HG02588 (cell line): ENCODE measurements at regions not wholly inside any gene's neighbourhood (a gene's known extent, or its start where the extent isn't known, plus 50 kb on each side); places are given as distances from the start of the nearest gene placed in this dataset.
"Not testable (repeated sequence)": the region's sequence is repeated elsewhere in the genome, so short reads cannot be mapped to it uniquely, and the experiment has no call there.

Experiments used
- ATAC-seq: cut with Tn5 transposase; IDR thresholded peaks from one replicate; pipeline ENCODE4 v1.9.1; 2021; ENCODE audit warnings: mild to moderate bottlenecking, moderate library complexity; ENCODE audit not compliant: unreplicated experiment

DNA sequence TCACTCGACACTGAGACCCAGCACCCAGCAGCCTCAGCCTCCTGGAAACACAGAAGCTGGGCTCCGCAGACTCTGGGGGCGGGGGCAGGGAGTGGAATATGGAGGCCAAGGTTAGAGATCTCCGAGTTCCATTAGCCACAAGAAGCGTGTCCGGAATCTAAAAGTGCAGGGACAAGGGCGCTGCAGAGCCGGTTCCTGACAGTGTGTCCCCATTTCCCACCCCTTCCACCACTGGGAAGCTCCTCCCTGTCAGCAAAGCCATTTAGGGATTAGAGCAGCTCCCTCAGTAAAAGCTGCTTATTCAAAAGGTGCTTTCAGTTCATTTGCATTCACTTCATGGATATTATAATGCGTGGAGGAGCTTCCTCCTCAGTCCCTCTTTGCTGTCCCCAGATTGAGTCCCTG, 74.1 kb upstream of the HSPA9 start:
- ATAC-seq, result no peak

DNA sequence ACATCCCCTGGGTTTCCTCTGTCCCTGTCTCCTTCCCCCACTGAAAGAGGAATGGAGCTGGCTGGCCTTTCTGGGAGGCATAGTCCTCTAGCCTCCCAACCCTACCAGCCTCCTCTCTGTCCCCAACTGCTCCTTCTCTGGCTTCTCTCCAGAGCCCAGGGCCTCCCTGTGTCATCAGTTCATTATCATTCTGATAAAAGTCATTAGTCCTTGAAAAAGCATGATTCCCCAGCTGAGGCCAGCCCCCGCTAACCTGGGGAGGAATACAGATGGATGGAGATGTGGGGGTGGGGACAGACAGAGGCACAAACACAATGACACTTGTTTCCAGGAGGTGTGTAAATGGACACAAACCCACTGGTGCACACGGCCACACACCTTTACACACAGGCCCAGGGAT, 73.6 kb upstream of the HSPA9 start:
- no peak for ATAC-seq

DNA sequence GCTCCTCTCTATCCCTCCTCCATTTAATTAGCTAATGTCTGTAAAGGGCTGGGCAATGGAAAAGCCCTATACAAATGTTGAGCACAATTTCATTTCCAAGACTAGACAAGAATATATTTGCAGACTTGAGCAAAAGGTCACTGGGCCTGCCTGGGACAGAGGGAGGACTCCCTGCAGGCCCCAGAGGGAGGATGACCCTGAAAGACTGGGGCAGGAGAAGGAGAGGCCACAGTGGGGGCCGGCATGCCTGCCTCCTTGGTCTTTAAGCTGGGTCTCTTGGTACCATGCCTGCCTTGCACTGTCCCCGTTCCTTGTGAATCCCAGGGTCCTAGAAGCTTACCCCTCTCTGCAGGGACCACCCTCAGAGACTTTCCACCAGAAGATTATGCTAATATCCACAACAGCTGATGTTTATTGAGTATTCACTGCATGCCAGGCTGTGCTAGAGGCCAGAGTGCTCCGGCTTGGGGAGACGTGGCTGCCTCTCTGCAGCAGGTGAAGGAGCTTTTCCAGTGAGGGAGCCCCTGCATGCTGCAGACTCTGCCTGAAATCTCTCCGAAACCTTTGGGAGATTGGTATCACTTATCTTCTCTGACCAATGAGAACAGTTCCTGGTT, 72.7 kb upstream of the HSPA9 start:
- ATAC-seq, result no peak

DNA sequence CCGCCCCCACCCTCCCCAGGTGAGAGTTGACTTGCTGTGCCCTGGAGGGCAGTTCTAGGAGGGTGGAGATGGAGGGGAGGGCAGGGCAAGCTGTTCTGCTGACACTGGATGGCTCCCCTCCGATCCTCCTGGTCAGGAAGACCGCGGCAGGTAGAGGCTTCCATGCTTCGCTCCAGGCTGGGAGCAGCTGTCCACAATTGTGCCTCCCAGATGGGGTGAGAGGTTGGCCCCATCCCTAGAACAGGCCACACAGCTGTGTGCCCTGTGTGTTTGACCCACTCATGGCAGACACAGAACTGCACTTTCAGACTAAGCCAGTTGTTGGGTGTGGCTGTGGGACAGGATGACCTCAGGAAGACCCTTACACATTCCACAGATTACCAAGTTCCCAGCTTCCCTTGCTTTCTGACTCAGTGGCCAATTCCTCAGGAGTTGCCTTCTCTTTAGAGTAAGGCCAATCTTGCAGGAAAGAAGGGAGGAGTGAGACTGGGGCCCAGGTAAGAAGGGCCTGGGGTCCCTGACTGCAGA, 72.1 kb upstream of the HSPA9 start:
- no peak for ATAC-seq

DNA sequence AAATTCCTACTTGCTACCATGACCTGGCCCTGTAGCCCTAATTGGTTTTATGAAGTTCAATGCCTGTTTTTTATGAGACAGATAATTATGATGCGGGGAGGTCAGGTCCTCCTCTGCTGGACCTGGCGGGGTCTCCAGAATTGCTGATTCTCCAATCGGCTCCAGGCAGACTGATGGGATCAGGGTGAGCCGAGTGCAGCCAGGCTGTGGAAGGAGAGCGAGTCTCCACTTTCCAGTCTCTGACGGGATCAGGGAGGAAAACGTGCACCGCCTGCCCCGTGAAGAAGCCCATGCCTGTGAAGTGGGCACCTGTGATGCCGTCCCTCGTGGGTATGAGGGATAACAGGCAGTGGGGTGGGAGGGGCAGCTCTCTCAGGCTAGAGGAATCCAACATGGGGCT, 71.5 kb upstream of the HSPA9 start:
- ATAC-seq, result no peak

DNA sequence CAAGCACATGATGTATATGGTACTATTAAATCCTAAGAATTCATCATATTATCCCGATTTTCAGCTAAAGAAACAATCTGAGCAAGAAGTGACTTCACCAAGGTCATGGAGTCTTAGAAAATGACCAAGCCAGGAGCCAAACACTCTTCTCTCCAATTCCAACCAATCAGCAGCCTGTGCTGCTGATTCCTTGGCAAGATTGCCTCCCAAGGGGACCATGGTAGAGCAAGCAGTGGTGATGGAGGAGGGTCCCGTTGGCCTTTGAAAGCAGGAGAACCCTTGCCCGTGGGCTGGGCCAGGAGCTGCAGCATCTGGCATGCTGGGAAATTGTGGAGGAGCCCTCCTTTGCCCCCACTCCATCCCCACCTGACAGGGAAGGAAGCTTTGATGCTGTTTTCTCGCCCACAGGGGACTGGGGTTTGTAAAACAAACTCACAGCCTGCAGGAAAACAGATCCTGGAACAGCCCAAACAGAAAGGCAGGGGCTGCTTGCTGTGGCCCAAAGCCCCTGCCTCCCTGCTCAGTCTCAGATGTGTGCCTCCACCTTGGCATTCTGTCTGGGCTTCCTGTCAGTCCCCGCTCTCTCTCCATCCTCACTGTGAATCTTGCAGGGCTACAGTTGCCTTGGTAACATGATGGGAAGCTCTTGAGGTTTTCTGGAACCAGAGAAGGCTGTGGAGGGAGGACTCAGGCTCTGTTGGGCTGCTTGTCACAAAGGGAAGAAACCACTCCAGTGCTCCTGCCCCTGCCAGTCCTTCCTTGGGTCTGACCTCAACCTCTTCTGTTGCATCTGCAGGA, 70.8 kb upstream of the HSPA9 start:
- ATAC-seq, result no peak

DNA sequence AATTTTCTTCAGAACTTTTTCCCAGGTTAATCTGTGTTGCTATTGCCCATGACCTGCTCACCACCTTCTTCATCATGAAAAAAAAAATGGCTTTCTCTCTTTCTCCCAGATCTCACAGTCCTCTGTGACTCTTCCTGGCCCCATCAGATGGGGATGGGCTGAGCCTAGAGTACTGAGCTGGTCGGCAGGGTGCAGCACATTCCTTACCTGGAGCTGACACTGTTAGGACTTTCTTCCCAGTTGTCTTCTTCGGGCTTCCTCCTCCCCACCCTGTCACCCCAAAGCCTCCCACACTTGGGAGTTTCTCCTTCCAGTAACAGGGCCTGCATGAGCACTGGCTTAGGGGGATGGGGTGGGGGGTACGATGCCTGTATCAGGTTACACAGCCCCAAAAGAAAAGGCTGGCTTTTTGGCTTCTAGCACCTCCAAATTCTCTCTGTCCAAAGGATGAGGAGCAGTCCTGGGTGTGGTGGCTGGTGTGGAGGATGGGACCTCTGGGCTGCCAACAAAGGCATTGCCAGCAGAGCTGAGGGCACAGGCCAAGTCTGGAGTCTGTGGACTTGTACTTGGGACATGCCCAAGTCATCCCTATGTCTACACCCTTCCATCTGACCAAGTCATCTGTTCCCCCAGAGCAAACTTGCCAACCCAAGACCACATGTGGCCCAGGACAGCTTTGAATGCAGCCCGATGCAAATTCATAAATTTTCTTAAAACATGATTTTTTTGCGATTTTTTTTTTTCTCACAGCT, 68.0 kb upstream of the HSPA9 start:
- ATAC-seq, result no peak

DNA sequence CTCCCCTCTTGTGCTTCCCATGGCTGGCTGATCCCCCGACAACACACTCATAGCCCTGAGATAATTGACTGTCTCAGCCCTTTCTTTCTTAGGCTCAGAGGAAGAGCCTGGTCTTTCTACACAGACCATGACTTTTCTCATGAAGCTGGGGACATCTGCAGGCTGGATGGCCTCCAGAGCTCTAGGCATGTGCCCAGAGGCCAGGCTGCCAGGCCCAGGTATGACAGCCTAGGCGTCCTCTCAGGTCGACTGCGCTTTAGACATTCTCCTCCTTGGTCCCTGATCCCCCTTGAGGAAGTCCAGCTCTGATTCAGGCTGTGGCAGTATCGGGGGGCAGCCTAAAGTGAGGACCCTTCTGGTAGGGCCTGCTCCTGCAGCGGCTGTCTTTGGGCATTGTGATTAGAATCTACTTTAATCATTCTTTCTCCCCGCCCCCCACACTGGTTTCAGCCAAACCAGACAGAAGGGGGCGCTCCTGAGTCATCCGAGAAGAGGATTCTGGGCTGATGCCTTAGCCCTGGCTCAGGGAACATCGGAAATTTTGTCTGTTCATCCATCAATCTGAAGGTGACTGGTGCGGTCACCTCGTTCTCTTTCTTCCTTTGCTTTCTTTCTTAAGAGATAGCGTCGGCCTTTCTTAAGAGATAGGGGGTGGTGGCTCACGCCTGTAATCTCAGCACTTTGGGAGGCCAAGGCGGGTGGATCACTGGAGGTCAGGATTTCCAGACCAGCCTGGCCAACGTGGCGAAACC, 66.5 kb upstream of the HSPA9 start:
- no peak for ATAC-seq

DNA sequence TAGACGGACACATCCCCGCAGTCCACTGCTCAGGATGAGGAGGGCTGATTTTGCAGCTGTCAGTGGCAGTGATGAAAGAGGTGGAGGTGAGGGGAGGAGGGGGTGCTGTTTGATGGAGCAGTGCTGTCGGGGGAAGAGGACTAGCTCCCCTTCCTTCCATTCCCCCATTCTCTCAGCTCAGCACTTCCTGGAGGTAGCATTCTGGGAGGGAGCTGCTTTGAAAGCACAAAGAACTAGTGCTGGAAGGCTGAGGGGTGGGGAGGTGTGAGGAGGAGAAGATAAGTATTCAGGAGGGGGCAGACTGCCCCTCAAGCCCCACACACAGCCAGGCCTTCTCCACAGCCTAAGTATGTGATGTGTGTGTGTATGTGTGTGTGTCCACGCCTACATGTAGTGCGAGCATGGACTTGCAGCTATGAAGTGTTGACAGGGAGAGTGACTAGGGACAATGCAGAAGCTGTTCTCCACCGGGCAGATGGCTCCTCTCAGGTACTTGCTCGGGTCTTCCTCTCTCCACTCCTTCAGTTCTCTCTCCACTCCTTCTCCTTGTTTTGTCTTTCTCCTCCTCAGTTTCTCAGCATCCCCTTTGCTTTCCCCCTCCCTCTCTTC, 65.5 kb upstream of the HSPA9 start:
- ATAC-seq, result no peak

DNA sequence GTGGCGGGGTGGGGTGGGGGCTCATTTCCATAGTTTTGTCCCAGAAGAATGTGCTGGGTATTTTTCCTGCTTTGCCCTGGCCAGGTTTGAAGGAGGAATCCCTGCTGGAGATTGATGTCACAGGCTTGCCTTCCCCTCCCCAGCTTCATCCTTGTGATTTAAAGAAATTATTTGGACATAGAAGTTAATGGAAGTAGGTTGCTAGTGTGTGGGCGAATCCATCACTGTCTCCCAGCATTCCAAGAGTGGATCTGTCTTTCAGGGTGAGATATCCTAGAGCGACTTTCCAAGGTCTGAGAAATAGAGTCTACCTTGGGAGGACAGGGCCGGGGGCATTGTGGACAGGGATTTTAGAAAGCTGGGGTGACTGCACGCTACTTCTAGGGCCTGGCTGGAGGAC, 64.9 kb upstream of the HSPA9 start:
- ATAC-seq, result no peak

DNA sequence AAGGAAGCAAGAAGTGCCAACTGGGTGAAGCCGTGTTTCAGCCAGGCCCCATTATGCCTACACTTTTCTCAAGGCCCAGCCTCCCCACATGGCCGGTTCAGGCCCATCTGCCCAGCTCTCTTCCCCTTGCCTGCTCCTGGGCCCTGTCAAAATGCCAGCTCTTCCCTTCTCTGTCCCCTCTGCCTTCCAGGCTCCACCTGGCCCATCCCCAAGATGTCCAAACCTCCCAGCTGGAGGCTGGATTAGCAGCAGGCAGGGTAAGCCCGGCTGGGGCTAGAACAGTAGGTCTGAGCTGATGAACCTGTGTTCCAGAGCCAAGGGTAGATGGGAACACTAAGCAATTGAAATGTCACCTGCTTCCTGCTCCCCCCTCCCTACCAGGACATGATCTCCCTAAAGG, 64.1 kb upstream of the HSPA9 start:
- no peak for ATAC-seq

DNA sequence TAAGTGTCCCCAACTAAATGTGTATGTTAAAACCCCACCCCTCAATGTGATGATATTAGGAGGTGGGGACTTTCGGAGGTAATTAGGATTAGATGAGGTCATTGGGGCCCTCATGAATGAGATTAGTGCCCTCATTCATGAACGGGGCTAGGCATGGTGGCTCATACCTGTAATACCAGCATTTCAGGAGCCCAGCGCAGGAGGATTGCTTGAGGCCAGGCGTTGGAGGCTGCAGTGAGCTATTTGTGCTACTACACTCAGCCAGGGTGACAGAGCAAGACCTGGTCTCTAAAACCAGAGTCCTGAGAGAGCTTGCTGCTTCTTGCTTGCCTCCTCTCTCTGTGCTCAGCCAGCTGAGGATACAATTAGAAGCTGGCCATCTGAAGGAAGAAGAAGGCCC, 62.1 kb upstream of the HSPA9 start:
- ATAC-seq, result no peak

DNA sequence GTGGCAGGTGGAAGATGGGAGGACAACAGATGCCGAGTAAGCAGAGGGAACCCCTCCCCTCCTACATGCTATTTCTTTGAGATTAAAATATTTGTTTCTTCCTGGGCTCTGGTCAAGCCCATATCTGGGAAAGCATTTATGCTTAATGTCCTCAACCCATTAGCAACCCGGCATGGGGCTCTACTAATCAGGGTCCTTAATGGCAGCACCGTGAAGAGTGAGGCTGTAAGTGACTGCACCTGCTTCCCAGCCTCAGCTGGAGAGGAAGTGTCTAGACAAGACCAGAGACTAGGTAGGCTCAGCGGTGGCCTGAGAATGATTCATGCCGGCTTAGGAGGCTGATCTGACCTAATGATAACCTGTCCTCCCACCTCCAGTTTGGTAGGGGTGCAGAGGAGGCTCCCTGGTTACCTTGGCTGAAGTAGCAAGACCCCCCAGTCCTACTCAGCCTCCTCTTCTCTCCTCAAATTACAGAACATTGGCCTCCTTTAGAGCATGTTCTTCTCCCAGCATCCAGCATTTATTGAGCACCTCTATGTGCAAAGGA, 61.3 kb upstream of the HSPA9 start:
- no peak for ATAC-seq

DNA sequence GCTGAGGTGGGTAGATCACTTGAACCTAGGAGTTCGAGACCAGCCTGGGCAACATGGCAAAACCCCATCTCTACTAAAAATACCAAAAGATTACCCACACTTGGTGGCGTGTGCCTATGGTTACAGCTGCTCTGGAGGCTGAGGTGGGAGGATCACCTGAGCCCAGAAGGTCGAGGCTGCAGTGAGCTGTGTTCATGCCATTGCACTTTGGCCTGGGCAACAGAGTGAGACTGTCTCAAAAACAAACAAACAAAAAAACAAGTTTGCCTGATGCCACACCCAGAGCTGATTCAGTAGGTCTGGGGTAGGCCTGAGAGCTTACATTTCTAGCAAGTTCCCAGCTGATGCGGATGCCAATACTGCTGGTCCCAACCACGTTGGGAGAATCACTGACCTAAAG, 60.5 kb upstream of the HSPA9 start:
- ATAC-seq, result no peak

DNA sequence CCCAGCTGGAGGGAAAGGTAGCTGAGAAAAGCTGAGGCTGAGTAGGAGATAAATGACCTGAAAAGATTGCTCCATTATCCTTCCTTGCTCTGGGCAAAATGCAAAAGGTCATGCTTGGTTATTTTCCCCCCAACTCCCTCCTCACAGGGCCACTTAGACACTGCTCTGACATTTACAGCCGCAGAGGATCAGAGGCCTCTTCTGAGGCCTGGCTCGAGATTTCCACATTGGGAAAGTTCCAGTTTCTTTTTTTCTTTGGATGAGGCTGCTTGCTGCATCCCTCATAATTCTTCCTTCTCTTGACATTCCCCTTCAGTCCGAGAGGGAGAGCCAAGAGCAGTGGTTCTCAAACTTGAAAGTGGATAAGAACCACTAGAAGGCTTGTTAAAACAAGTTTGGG, 60.1 kb upstream of the HSPA9 start:
- ATAC-seq, result no peak

DNA sequence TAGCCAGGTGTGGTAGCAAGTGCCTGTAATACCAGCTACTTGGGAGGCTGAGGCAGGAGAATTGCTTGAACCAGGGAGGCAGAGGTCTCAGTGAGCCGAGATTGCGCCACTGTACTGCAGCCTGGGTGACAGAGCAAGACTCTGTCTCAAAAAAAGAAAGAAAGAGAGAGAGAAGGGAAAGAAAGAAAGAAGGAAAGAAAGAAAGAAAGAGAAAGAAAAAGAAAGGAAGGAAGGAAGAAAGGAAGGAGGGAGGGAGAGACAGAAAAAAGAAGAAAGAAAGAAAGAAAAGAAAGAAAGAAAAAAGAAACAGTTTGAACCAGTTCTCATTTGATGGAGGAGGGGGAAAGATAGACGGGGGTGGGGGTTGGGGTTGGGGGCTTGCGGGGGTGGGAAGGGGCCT, 59.6 kb upstream of the HSPA9 start:
- not testable (repeated sequence) for ATAC-seq

DNA sequence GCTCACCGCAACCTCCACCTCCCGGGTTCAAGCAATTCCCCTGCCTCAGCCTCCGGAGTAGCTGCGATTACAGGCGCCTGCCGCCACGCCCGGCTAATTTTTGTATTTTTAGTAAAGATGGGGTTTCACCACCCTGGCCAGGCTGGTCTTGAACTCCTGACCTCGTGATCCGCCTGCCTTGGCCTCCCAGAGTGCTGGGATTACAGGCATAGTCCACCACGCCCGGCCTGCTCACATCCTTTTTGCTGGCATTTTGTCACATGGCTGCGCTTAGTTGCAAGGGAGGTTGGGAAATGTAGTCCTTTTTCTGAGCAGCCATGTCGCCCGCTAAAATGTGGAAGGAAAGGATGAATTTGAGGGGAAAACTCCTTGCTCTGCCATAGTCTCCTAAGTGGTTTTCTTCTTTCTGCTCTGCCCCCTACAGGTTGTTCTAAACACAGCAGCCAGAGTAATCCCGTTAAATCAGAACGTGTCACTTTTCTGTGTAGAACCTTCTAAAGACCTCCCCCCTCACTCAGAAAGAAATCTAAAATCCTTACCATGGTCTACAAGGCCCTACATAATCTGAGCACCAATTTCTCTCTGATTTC, 57.8 kb upstream of the HSPA9 start:
- ATAC-seq, result no peak

DNA sequence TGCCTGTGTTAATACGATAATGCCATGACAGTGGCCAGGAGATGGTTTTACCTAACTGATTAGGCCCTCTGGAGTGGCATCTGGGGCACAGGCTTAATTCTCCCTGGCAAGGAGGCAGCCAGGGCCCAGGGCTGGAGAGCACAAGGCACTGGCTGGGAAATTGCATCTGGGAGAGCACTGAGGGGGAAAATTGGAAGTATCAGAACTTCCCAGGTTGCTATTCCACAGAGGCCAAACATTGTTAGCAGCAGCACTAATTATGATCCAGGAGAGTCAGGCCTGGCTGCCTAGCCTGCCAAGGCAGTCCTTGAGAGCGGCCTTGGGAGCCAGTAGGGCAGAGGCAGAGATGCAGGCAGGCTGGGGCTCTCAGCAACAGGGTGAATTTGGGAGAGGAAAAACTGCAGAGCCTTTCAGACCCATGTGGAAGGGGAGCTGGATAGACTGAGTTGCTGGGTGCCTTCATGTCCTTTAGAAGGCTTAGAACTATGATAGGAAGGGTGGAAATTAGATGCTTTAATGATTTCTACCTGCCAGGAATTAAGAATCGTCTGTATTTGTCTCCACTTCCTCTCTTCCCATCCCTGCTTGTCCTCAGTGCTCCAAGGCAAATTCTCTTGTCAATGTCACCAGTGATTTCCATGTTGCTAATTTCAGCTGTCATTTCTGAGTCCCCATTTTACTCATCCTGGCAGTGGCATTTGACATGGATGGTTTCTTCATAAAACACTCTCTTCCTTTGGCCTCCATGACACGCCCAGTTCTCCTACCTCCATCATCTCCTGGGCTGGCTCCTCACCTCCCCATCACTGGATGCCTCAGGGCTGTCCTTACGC, 56.1 kb upstream of the HSPA9 start:
- ATAC-seq, result no peak

DNA sequence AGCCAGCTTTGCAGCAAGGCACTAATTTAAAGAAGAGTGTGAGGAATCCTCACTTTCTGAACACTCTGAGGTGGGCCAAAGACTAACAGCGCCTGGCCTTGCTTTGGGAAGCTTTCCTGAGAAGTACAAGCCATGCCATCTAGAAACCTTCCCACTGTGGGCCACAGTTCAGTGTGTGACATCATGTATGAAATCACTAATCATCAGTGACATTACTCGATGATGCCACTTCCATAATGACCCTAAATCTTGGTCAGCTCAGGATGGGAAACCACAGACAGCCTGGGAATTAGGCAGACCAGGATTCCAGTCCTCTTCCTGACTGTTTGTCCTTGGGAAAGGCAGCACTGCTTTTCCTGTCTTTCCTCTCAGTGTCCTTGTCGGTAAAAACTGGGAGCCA, 54.2 kb upstream of the HSPA9 start:
- ATAC-seq, result no peak
